GM12801 (cell line): ENCODE measurements at regions not wholly inside any gene's neighbourhood (a gene's known extent, or its start where the extent isn't known, plus 50 kb on each side); places are given as distances from the start of the nearest gene placed in this dataset.

Source experiments
- TF ChIP-seq, protein P1 (sequence below): IDR thresholded peaks from one replicate; pipeline ENCODE4 v1.5.1; 2011; ENCODE audit warnings: control low read depth; ENCODE audit not compliant: insufficient read length; ENCODE audit errors: extremely low read depth

DNA sequence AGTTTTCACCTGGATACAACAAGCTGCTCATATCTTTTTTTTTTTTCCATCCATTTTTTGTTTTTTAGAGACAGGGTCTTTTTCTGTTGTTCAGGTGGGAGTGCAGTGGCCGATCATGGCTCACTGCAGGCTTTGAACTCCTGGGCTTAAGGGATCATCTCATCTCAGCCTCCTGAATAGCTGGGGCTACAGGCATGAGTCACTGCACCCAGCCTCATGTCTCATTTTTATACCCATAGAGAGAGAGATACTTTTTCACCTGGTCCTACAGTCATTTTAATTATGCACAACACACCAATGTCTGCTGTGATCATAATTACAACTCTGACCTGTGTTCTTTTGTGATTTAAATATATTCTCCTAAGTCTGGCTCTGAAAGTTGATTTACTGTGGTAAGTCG lies 84.4 kb downstream of the KIF4B start:
- TF ChIP-seq, protein P1, sequence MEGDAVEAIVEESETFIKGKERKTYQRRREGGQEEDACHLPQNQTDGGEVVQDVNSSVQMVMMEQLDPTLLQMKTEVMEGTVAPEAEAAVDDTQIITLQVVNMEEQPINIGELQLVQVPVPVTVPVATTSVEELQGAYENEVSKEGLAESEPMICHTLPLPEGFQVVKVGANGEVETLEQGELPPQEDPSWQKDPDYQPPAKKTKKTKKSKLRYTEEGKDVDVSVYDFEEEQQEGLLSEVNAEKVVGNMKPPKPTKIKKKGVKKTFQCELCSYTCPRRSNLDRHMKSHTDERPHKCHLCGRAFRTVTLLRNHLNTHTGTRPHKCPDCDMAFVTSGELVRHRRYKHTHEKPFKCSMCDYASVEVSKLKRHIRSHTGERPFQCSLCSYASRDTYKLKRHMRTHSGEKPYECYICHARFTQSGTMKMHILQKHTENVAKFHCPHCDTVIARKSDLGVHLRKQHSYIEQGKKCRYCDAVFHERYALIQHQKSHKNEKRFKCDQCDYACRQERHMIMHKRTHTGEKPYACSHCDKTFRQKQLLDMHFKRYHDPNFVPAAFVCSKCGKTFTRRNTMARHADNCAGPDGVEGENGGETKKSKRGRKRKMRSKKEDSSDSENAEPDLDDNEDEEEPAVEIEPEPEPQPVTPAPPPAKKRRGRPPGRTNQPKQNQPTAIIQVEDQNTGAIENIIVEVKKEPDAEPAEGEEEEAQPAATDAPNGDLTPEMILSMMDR, result no peak

DNA sequence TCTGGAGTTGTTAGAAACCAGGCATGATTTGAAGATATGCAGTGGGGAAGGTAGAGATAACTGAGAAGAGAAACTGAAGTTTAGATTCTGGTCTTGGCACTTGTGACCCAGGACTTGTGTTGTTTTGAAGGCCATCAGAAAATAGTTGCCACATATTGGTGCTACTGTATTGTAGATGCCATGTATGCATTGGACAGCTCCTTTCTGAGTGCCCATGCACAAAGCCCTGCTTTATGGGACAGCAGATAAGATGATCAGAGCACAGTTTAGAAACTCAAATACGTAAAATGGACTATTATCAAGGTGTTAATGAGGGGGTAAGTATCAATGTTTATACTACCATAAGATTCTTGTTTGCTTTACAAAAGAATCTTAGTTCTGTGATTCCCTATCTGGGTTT lies 84.9 kb downstream of the KIF4B start:
- TF ChIP-seq, protein P1, result no peak

DNA sequence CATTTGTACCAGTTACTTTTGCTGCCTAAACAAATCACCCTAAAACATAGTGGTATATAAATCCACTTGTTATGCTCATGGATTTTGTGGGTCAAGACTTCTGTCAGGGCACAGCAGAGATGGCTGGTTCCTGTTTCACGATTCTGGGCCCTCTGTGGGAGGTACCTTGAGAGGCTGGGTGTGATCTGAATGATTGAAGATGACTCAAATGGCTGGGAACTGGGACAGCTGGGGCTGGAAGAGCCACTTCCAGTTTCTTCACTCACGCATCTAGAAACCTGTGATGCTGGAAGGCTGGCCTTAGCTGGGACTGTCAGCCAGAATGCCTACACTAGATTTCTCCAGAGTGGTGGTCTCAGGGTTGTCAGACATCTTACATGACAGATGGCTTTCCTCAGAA lies 88.1 kb downstream of the KIF4B start:
- TF ChIP-seq, protein P1, result no peak

DNA sequence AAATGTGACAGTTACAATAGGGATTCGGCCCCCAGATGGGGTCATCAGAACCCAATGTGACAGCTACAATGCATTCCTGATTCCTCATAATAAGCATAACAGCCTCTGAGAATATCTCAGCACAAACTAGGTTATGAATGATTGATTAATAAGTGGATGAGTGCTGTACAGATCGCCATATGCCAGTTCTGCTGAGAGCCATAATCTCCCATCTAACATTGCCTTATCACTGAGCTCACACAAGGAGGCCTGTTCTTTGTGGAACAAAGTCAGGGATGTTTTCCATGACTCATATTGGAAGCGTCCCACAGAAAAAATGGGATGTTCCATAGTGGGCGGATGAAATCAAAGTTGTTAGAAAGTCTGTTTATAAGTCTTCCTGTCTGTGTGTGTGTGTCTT lies 89.6 kb downstream of the KIF4B start:
- TF ChIP-seq, protein P1, result no peak

DNA sequence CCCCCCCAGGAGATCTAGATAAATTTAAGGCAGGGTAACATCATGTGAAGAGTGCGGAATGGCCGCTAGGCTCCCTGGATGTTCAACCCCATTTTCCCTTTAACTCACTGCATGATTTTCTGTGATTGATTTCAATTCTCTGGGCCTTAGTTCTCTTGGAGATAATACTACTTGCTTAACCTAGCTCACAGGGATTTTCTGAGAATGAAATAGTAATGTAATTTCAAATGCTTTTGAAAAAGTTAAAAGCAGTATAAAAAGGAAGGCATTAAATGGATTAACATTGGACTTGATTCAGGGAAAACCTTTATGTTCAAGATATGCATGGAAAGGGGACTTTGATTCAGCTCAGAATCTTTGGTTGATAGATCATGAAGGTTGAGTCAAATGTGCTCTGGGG lies 90.9 kb downstream of the KIF4B start:
- TF ChIP-seq, protein P1, result no peak

DNA sequence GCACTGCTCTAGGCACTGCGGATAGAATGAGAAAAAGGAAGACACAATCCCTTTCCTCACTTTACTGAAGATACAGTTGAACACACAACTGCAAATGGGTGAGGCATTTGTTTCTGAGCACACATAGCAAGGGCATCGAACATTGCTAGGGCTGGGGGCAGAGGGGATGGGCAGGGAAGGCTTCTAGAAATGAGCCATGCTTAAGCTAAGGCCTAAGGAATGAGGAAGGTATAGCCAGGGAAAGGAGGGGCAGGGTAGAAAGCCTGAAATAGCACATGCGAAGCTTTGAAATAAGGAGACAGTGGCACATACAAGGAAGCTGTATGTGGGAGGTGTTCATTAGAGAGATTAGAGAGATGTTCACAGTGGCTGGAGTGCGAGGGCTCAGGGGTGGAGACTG lies 92.7 kb downstream of the KIF4B start:
- TF ChIP-seq, protein P1, result no peak

DNA sequence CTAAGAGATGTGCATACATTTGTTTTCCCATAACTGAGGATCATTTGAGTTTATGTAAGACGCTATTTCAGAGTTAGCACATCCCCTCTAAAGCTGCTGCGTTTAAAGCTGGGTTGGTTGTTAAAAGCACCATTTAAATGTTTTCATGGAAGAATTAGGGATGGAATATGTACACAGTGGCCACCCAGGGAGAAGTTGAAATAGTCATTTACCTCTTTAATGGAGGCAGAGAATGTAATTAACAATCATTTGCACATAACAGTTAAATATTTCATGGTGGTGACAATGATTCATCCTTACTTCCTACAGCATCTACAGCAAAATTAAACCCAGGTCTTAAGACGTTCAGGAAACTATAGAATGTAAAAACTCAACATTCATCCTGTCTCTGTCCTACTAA lies 100.3 kb downstream of the KIF4B start:
- TF ChIP-seq, protein P1, result no peak

DNA sequence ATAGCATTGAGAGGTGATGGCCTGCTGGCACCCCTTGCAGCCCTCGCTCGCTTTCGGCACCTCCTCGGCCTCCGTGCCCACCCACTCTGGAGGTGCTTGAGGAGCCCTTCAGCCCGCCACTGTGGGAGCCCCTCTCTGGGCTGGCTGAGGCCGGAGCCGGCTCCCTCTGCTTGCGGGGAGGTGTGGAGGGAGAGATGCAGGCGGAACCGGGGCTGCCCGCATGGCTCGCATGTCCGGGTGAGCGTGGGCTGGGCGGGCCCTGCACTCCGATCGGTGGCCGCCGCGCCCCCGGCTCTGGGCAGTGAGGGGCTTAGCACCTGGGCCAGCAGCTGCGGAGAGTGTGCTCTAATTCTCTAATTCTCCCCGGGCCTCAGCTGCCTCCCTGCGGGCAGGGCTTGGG lies 101.1 kb downstream of the KIF4B start:
- TF ChIP-seq, protein P1, result no peak
